Heart left ventricle (tissue), 16 donors: ENCODE measurements at regions not wholly inside any gene's neighbourhood (a gene's known extent, or its start where the extent isn't known, plus 50 kb on each side); places are given as distances from the start of the nearest gene placed in this dataset.

ENCODE experiments used
- ATAC-seq, 4 donors: fragments of 200-7000 bp; cut with Tn5 transposase; one replicate each; pipeline ENCODE4 v1.9.1; 2020 to 2022; ENCODE audit warnings: moderate library complexity in 4 of 4, mild to moderate bottlenecking in 3 of 4, moderate number of reproducible peaks in 1 of 4
- DNase-seq, 5 donors: peaks; one replicate each; pipeline ENCODE4 v3.0.0-alpha.2; 2020
- H3K27ac ChIP-seq, 12 donors: fragments of 200-600 bp; sonication (generic) in 4 of 12; one replicate each; pipeline versions ENCODE4 v1.5.0 to v1.8.0; 2016 to 2022; ENCODE audit warnings: mild to moderate bottlenecking in 2 of 12
- H3K27me3 ChIP-seq, 9 donors: fragments of 200-600 bp; sonication (generic) in 2 of 9; one replicate each; pipeline versions ENCODE4 v1.5.1 to v1.8.0; 2016 to 2022; ENCODE audit warnings: mild to moderate bottlenecking in 3 of 9
- H3K36me3 ChIP-seq, 9 donors: fragments of 200-600 bp; sonication (generic) in 2 of 9; one replicate each; pipeline versions ENCODE4 v1.5.0 to v1.8.0; 2018 to 2022; ENCODE audit warnings: mild to moderate bottlenecking in 2 of 9
- H3K4me1 ChIP-seq, 12 donors: fragments of 200-600 bp; sonication (generic) in 4 of 12; one replicate each; pipeline versions ENCODE4 v1.5.0 to v1.8.0; 2016 to 2022; ENCODE audit warnings: mild to moderate bottlenecking in 3 of 12
- H3K4me3 ChIP-seq, 12 donors: fragments of 200-600 bp; sonication (generic) in 4 of 12; one replicate each; pipeline versions ENCODE4 v1.5.0 to v1.8.0; 2017 to 2022; ENCODE audit warnings: mild to moderate bottlenecking in 9 of 12, moderate library complexity in 4 of 12
- H3K9me3 ChIP-seq, 12 donors: fragments of 200-600 bp; sonication (generic) in 4 of 12; one replicate each; pipeline versions ENCODE4 v1.5.0 to v1.8.0; 2016 to 2022; ENCODE audit warnings: mild to moderate bottlenecking in 1 of 12
- POLR2A ChIP-seq, 2 donors: fragments of 450-650 bp; IDR thresholded peaks; one replicate each; pipeline ENCODE4 v1.6.1; 2017; ENCODE audit warnings: antibody characterized with exemption in 2 of 2, mild to moderate bottlenecking in 2 of 2, moderate library complexity in 2 of 2
- WGBS, 4 donors: extraction: QIAGEN DNeasy Blood & Tissue Kit in 2 of 4; methylation state at CpG; one replicate each; pipeline versions ENCODE4 v1.1.5 to v1.1.7; 2013 to 2018; 5-methylcytosine and 5-hydroxymethylcytosine counted together
- intact Hi-C, 10 donors: fragments of 100-400 bp; cut with DNase I; formaldehyde crosslinking; loops; one replicate each; pipeline versions ENCODE4 v1.11.1 to v1.14.2; 2022
- TF ChIP-seq, protein P1 (sequence below), 12 donors: fragments of 200-600 bp; sonication (generic) in 4 of 12; IDR thresholded peaks; one replicate each; pipeline versions ENCODE4 v1.5.0 to v1.8.0; 2018 to 2022; ENCODE audit warnings: antibody characterized with exemption in 12 of 12, mild to moderate bottlenecking in 5 of 12
- donor health status: ischemic (EF 13 %, LVEDD 7.1; RV severe dilation, severe dysfunction).
- donor health status: healthy with polysubstance abuse.
- donor health status: DM: no; HTN: yes; CAD: no.
- donor health status: DM: no; HTN: no; CAD: no.
- donor health status: ischemic (EF 25% LVEDD 6.9; RV normal size, moderate dysfunction).
- donor health status: ischemic (EF 25% LVEDD 5.7; RV mildly dilated, moderate dysfunction).
- donor health status: healthy.
- donor health status: DM: yes; HTN: yes; CAD: no.
- donor health status: ischemic (EF 35%, LVEDD 5.7; RV mildly dilated, moderate dysfunction).
- donor health status: nonischemic (EF 11% LVEDD 7.7; RV severe dilation, severe dysfunction).
- donor health status: DM: yes; HTN: yes; CAD: no.
- donor health status: PGD.
- donor health status: ischemic (EF 29% LVEDD 5.4; RV normal size, mild dysfunction).
- donor health status: nonischemic (EF 23%, LVEDD 6.1; RV moderate dilation, normal function).

DNA sequence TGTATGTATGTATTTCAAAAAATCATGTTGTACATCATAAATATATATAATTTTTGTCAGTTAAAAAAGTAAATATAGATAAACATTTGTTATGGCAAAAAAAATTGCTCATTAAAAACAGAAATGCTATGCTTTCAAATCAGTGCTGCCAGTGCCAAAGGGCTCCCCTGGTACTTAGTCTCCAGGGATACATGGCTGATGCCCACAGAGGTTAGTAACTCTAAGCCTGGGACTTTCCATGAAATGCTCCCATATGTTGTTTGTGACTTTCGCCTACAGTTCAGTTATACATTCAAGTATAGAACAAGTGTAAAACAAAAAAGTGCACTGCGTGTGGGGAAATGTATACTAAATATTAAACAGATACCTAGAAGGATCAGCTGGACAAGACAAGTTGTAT lies 104.0 kb downstream of the TENT5A start:
- no peaks in the 10 kb centered on the region for H3K27me3 ChIP-seq
- TF ChIP-seq, protein P1, sequence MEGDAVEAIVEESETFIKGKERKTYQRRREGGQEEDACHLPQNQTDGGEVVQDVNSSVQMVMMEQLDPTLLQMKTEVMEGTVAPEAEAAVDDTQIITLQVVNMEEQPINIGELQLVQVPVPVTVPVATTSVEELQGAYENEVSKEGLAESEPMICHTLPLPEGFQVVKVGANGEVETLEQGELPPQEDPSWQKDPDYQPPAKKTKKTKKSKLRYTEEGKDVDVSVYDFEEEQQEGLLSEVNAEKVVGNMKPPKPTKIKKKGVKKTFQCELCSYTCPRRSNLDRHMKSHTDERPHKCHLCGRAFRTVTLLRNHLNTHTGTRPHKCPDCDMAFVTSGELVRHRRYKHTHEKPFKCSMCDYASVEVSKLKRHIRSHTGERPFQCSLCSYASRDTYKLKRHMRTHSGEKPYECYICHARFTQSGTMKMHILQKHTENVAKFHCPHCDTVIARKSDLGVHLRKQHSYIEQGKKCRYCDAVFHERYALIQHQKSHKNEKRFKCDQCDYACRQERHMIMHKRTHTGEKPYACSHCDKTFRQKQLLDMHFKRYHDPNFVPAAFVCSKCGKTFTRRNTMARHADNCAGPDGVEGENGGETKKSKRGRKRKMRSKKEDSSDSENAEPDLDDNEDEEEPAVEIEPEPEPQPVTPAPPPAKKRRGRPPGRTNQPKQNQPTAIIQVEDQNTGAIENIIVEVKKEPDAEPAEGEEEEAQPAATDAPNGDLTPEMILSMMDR (IDR thresholded peaks at IDR 0.05), result no peak
- no peak for TF ChIP-seq POLR2A (IDR thresholded peaks at IDR 0.05)
- no peak for ATAC-seq
- no peaks in the 10 kb centered on the region for H3K9me3 ChIP-seq
- no peak overlapping the region for H3K27ac ChIP-seq
- intact Hi-C loops, result no loop called here
- H3K36me3 ChIP-seq, result no peaks in the 10 kb centered on the region
- H3K4me3 ChIP-seq, result no peak overlapping the region
- no peak for DNase-seq
- H3K4me1 ChIP-seq, result no peaks in the 10 kb centered on the region
- 95 to 98% (median 96%) methylated on average over 2 of the region's 2 CpGs for WGBS, 4 donors

DNA sequence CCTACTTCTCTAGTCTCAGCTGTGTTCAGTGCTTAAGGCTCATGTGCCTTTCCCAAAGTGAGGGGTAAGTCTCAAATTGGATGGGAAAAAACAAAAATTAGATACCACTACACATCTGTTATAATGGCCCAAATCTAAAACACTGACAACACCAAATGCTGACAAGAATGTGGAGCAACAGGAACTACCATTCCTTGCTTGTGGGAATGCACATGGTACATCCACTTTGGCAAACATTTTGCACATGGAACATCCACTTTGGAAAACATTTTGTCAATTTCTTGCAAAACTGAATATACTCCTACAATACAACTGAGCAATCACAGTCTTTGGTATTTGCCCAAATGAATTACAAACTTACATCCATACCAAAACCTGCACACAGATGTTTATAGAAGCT lies 109.3 kb downstream of the TENT5A start:
- Histone ChIP-seq H3K36me3 (no peaks in the 10 kb centered on the region), H3K9me3 (no peaks in the 10 kb centered on the region), H3K27ac (no peak overlapping the region), H3K4me3 (no peak overlapping the region), H3K4me1 (no peaks in the 10 kb centered on the region), H3K27me3 (no peaks in the 10 kb centered on the region)
- DNase-seq (no peak), ATAC-seq (no peak)
- intact Hi-C loops, result no loop called here
- TF ChIP-seq, protein P1 (IDR thresholded peaks at IDR 0.05), result no peak
- no peak for TF ChIP-seq POLR2A (IDR thresholded peaks at IDR 0.05)

DNA sequence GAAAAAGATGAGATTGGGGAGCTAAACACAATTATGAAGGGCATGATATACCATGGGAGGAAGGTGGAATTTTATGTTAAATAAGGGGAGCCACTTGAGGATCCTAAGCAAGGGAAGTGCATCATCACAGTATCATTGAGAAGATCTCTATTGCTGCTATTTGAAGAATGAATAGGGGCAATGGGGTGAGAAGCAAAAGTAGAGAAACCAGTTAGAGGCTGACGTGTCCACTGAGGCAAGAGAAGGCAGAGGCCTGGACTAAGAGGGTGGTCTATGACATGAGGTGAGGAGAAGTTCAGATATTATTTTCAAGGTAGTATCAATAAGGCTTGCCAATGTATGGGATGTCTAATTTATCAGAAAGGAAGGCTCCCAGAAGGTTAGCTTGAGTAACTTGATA lies 111.6 kb downstream of the TENT5A start:
- DNase-seq (no peak), ATAC-seq (no peak)
- Histone ChIP-seq H3K27me3 (no peaks in the 10 kb centered on the region), H3K27ac (no peak overlapping the region), H3K36me3 (no peaks in the 10 kb centered on the region), H3K4me1 (no peaks in the 10 kb centered on the region), H3K4me3 (no peak overlapping the region), H3K9me3 (no peaks in the 10 kb centered on the region)
- intact Hi-C loops, result no loop called here
- 80 to 94% (median 81%) methylated on average over 1 of the region's 1 CpG for WGBS, 4 donors
- TF ChIP-seq, protein P1 (IDR thresholded peaks at IDR 0.05), result no peak
- no peak for TF ChIP-seq POLR2A (IDR thresholded peaks at IDR 0.05)

DNA sequence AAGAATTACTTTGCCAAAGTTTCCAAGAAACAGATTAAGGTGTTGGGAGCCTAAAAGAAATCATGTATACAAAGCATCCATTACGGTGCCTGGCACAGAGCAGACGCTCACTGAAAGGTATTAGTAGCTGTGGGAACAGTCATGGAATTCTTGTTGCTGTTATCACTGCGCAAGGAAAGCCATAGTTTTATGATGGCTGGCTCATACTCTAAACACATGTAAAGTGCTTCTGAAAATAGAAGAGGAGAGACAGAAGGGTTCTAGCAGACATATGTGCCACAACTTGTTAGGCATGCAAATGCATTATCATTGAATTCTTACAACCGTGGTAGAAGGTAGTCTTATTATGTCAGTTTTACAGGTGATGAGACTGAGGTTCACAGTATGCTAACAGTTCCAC lies 112.4 kb downstream of the TENT5A start:
- no peaks in the 10 kb centered on the region for H3K27me3 ChIP-seq
- H3K4me3 ChIP-seq, result no peak overlapping the region
- intact Hi-C loops, result no loop called here
- no peaks in the 10 kb centered on the region for H3K4me1 ChIP-seq
- no peaks in the 10 kb centered on the region for H3K9me3 ChIP-seq
- no peaks in the 10 kb centered on the region for H3K36me3 ChIP-seq
- DNase-seq (no peak), ATAC-seq (no peak)
- TF ChIP-seq POLR2A (IDR thresholded peaks at IDR 0.05), result no peak
- TF ChIP-seq, protein P1 (IDR thresholded peaks at IDR 0.05), result no peak
- H3K27ac ChIP-seq, result no peak overlapping the region
- 81 to 88% (median 84%) methylated on average over 4 of the region's 4 CpGs for WGBS, 4 donors
